Stimulated activated CD8-positive, alpha-beta memory T cell treated with anti-CD3 and anti-CD28 coated beads, Interleukin-4, amount 100 ng/mL, for 1 hour (primary cell): ENCODE measurements at regions not wholly inside any gene's neighbourhood (a gene's known extent, or its start where the extent isn't known, plus 50 kb on each side); places are given as distances from the start of the nearest gene placed in this dataset.
"Not testable (repeated sequence)": the region's sequence is repeated elsewhere in the genome, so short reads cannot be mapped to it uniquely, and the experiment has no call there.

Experiments used
- DNase-seq, 2 donors: peaks; one replicate each; pipeline ENCODE4 v3.0.0-alpha.2; 2020; ENCODE audit warnings: low read depth in 2 of 2, low spot score in 1 of 2

DNA sequence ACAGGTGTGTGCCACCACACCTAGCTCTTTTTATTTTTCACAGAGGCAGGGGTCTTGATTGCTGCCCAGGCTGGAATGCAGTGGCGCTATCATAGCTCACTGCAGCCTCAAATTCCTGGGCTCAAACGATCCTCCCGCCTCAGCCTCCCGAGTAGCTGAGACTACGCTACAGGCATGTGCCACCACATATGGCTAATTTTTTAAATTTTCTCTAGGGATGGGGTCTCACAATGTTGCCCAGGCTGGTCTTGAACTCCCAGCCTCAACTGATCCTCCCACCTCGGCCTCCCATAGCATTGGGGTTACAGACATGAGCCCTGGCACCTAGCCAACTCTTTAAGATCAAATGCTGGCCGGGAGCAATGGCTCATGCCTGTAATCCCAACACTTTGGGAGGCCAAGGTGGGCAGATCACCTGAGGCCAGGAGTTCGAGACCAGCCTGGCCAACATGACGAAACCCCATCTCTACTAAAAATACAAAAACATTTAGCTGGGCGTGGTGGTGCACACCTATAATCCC is 50.6 kb upstream of the MYL10 start:
- not testable (repeated sequence) for DNase-seq

DNA sequence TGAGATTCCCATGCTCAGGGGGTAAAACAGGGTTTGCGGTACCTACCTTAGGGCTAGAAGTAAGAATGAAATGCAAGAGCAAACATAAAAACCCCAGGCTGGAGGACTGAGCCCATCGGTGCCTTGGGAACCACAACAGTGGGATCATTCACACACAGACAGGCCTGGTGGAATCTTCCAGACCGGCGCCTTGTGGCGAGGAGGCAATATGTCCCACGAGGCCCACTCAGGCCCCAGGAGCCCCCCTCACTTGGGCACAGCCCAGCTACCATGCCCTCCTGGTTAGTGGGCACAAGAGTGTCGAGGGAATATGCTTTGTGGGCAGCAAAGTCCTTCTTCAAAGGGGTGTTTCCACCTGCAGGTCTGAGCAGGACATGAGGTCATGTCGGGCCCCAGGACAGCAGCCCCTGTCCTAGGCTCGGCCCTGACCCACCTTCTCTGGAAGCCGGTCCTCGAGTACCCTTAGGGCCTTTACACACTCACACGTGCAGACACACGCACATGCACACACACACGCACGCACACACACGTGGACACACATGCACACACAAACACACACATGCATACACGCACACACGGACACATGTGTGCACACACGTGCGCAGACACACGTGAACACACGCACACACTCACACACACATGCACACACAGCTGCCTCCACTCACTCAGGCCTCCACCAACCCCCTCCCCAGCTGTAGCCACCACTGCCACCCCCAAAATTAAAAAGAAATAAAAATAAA is 51.5 kb upstream of the MYL10 start:
- no peak for DNase-seq

DNA sequence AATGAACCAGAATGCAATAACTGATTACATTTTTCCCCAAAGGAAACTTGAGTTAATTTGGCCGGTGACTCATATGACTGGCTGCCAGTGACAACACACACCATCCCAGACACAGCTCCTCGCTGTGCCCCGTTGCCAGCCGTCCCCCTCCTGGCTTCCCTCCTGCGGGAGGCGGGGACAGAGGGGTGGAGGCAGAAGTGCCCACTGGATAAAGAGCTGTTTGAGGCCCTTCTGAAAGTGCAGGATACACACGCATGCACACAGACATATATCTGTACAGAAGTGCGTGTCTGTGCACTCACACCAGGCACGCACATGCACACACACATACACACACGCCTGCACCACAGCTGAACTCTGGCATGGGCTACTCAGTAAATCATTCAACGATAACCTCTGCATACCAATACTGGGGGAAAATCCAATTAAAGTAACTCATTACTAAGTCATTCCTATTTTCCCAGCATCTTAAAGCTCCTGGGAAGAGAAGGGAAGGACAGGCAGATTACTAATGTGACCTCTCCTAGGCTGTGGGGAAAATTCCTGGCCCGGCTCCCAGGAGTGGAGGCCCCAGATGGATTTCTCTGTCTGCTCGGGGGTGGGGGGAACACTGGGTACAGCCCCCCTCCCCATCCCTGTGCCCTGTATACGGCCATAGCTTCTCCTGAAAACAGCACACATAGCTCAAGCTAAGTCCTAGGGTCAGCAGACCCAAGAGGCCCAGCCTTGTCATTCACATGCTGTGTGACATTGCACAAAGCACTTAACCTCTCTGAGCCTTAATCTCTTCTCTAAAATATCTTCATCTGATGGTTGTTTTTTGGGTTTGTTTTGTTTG is 52.3 kb upstream of the MYL10 start:
- no peak for DNase-seq

DNA sequence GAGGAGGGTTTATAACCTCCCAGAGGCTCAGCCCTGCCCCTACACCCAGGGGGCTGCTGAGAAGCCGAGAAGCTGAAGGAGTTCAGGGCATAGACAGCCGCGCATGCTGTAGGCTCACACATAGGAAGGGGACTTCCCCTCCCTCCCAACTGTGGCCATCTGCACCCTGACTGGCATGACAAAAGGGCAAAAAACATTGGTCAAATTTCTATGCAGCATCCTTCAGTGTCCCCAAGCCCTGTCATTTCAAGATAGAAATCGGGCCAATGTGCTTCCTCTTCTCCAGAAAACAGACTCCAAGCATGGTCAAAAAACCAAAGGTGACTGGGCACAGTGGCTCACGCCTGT is 55.9 kb upstream of the MYL10 start:
- no peak for DNase-seq

- no peak for DNase-seq
Measured at GRCh38 chr7:101686030-101686429, 56.9 kb upstream of the MYL10 start.

GRCh38 chr7:101687081-101687480 is 58.0 kb upstream of the MYL10 start:
- no peak for DNase-seq

GRCh38 chr7:101687791-101688182 is 58.7 kb upstream of the MYL10 start:
- no peak for DNase-seq

DNA sequence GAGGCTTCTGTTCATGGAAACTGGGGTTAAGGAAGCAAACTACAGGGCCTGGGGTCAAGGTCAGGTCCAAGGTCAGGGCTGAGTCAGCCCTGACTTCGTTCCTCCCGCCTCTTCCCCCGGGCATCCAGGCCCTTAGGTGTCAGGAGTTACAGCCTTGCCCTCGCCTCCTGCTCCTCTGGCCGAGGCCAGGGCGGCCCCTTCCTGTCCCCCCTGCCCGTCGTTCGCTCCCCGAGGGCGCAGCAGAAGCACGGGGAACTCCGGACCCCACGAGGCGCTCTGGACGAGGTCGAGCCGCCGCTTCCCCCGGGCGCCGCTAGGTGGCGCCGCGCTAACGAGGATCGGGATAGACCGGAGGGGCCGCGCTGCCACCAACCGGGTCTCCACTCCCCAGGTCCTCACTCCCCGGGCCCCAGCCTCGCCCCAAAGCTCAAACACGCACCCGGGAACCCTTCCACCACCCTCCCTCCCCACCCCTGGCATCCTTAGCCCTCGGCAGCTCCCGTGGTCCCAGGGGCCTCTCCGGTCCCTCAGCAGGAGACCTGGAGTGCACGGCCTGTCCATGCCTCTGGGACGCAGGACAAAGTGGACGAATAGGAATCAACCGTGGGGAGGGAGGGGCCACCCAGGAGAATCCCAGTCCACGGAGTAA is 59.2 kb upstream of the MYL10 start:
- peak; percentile 60 to 66 for DNase-seq

- DNase-seq, result no peak
Measured at GRCh38 chr7:101688995-101689907, 60.2 kb upstream of the MYL10 start.

DNA sequence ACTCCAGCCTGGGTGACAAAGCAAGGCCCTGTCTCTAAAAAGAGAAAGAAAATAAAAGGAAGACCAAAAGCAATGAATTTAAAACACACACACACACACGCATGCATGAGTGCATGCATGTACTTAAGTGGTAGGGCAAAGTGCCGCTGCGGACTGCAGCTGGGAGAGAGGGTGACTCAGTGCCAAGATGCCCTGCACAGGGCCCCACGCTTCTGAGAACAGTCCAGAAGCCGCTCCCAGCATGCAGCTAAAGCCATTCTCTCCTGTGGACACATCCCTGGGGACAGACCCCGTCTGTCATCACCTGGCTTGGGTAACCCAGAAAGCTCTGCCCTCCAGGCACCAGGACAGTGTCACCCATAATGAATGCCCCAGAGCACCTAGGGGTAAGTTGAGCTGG is 61.0 kb upstream of the MYL10 start:
- no peak for DNase-seq

DNA sequence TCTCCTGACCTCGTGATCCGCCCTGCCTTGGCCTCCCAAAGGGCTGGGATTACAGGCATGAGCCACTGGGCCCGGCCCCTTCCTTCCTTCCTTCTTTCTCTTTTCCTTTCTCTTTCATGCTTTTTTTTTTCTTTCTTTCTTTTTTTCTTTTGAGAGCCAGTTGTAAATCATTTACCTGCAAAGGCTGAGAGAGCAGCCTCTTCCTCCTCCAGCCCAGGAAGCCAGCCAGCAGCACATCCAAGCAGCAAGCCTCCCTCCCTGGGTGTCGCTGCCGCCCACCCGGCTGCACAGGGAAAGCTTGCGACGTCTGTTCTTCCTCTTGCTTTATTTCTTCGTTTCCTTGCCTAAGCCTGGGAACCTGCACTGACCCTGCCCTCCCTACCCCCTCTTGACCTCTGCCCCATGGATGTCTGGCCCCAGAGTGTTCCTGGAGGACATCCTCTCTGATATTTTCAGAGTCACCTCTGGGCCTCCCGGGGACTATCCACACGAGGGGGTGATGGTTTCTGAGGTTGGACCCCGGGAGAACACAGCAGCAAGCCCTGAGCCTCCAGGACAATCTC is 62.8 kb upstream of the MYL10 start:
- DNase-seq, result no peak

DNA sequence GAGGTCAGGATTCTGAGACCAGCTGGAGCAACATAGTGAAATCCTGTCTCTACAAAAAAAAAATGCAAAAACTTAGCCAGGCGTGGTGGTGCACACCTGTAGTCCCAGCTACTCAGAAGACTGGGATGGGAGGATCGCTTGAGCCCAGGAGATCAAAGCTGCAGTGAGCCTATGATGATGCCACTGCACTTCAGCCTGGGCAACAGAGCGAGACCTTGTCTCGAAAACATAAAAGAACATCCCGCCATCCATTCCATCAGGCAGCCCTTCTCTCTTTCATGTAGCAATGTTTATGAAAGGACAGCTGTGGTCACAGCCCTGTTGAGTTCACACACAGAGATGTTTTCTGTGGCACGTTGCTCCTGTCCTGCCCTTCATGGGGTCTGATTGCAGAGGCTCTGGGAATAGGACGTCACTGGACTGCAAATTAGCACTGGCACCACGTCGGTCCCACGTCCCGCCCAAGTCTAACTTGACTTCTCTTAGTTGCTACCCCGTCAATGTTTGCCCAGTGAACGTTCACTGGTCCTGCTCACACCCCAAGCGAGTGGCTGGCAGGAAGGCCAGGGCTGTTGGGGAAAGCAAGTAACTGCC is 64.5 kb upstream of the MYL10 start:
- no peak for DNase-seq

- no peak for DNase-seq
Measured at GRCh38 chr7:101698964-101699363, 69.9 kb upstream of the MYL10 start.

DNA sequence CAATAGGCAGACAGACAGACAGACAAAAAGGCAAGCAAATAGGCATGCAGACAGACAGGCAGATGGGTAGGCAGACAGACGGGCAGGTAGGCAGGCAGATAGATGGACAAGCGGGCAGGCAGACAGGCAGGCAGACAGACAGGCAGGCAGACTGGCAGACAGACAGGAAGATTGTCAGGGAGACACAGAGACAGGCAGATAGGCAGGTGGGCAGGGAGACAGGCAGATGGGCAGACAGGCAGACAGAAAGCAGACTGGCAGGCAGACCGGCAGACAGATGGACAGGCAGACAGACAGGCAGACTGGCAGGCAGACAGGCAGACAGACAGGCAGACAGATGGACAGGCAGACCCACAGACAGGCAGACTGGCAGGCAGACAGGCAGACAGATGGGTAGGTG is 70.3 kb upstream of the MYL10 start:
- DNase-seq, result no peak

GRCh38 chr7:101699881-101700823 is 71.1 kb upstream of the MYL10 start:
- no peak for DNase-seq

- no peak for DNase-seq
Measured at GRCh38 chr7:101701153-101701794, 72.2 kb upstream of the MYL10 start.

GRCh38 chr7:101702362-101702850 is 73.3 kb upstream of the MYL10 start:
- DNase-seq, result no peak

DNA sequence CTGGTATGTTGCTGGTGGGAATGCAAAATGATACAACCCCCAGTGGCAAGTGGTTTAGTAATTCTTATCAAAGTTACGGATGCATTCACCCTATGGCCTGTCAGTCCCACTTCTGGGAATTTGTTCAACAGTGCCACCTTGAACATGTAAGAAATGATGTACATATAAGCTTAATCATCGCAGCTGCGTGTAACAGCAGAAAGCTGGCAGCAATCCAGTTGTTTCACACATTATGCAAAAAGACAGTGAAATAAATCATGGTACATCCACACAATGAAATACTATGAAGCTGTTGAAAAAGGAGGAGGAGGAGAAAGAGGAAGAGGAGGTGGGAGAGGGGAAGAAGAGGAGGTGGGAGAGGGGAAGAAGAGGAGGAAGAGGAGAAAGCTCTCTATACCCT is 76.2 kb upstream of the MYL10 start:
- DNase-seq, result no peak
